Activated effector memory CD4-positive, alpha-beta T cell treated with anti-CD3 and anti-CD28 coated beads, Interleukin-2, amount 50 U/mL, for 16 hours (primary cell): ENCODE measurements at regions not wholly inside any gene's neighbourhood (a gene's known extent, or its start where the extent isn't known, plus 50 kb on each side); places are given as distances from the start of the nearest gene placed in this dataset.

Experiments used
- DNase-seq: peaks from one replicate; pipeline ENCODE4 v3.0.0-alpha.2; 2020

DNA sequence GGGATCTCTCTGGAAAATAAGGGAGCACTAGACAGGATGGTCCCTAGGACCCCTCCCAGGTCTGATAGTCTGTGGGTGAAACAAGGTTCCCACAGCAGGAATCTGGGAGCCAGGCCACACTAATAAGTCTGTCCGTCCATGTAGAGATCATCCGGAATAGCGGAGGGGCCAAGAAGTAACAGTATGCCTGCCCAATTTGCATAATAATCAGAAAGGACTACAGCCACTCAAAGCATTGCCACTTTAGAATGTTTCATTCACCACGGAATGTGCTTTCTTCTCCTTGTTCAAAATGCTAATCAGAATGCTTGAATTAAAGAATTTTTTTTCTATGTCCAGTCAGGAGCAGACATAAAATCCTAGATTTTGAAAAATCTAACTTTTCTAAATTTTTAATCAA is 254.9 kb downstream of the ACTL7B start:
- DNase-seq: no peak

DNA sequence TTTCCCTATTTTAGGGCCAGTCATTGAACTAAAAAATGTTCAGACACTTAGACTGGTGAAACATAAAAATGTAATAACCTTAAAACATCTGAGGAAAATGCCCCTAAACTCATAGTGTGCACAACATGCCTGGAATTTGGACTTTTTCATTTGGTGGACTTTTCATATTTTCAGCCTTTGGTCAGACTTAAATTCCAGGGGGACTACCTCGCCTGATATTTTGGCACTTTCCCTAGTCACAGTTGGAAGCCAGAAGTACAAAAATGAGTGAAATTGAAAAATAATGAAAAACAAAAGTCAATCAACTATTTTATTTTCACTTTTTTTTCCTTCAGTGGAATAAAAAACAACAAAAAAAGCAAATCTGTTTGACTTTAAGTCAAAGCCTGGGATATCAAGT is 256.2 kb downstream of the ACTL7B start:
- DNase-seq: no peak

DNA sequence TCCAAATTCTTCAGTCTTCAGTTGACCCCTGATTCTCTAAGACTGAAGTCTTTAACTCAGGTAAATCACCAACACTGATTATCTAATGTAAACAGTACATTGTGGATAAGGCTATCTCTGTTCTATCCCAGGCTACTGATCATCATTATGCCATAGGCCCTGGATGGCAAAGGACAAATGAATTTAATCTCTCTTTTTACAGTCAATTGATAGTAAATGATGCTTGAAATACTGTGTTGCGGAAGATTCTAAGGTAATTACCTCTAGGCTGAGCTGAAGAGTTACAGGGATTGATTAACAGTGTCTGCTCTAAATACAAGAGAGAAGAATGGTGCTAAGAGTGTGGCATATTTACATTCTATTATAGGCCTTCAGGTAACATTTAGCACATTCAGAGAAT is 264.7 kb downstream of the ACTL7B start:
- no peak for DNase-seq

DNA sequence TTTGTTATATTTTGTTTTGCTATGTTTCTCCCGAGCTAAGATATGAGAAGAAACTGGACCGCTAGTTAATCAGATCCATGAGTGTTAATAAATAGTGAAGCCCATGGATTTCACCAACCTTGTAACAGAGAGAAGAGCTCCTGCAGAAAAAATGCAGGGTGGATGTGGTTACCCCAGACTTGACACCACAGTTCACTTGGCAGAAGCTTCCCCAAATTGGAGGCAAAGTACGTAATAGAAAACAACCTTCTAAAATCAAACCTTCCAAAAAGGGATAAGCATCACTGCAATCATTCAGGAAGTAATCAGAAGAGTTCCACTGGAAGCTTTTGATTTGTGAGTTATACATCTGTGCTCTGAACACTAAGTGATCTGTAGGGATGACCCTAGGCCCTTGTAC is 267.5 kb downstream of the ACTL7B start:
- DNase-seq: no peak

DNA sequence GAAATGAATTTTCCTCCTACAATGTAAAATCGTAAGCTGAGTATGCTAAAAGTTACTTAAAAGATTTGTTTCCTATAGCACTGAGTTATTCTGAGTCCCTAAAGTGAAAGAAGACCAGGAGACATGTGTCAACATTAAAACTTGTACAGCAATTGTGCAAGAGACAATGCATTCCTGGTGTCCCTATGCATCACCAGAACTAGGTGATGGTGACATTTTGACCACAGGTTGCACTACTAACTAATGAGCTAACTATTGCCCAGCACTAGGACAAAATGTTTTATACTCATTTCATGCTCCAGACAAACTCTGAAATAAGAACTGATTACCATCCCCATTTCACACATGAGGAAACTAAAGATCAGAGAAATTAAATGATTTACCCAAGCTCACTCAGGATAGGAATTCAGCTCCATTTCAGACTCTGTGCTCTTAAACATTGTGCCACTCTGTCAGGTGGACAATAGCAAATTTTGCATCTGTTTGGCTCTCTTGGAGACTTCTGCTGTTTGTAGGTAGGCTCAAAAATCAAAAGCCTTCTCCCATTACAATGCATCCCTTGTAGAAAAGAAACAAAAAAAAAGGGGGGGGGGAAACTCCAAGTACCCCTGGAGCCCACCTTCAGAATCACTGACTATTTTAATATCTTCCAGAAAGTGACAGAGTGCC is 269.2 kb downstream of the ACTL7B start:
- no peak for DNase-seq

DNA sequence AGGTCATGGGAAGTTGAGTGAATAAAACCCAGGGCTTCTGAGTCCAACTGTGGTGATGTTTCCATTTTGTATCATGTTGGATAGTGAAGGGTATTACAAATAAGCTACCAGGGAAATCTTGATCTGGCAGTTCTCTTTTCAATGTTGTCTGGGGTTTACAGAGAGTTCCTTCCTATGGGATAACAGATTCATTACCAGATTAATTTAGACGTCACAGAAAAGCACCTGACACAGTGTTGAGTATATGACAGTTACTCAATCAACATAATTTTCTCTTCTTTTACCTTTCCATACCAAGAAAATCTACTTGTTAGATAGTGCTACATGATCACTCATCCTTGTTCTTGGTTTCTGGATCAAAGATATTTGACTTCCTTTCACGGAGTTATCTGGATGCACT is 270.9 kb downstream of the ACTL7B start:
- no peak for DNase-seq

DNA sequence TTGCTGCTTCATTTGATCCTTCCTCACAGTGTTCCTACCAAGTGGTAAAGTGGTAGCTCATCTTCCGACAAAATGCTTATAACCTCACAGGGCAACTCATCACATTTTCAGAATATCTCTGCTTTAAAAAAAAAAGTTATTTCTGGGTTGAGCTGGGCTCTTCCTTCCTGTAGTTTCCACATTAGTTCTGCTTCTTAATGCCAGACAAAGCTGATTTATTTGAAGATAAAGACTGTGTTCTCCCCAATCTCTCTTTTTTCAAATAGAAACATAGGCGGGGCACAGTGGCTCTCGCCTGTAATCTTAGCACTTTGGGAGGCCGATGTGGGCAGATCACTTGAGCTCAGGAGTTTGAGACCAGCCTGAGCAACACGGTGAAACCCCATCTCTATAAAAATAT is 273.1 kb downstream of the ACTL7B start:
- DNase-seq: no peak

DNA sequence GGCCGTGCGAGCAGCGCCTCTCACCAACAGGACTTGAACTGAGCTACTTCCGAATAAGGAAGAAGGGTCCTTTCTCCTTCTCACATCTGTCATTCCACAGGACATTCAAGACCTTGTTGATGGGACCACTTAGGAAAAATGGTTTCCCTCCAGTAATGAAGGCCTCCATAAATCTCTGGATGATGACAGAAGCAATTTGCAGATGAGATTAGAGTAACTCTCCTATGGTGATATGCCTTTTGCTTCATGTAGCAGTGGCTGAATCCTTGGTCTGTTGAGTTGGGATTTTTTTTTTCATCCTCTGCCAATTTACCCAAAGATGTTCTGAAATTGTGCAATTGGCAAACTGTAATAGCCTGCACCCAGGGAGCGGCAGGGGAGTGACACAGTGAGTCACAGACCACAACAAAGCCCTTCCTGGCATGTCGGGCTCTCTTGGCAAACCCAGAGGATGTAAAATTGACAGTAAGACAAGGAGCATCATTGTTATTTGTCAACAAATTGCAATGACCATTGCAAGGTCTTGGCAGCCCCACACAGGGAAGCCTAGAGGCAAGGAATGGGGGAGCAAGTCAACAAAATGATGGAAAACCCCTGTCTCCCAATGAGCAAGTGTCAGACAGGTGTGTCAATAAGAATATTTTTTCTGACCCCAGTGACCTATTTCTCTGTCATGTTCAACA is 275.9 kb downstream of the ACTL7B start:
- DNase-seq: no peak

DNA sequence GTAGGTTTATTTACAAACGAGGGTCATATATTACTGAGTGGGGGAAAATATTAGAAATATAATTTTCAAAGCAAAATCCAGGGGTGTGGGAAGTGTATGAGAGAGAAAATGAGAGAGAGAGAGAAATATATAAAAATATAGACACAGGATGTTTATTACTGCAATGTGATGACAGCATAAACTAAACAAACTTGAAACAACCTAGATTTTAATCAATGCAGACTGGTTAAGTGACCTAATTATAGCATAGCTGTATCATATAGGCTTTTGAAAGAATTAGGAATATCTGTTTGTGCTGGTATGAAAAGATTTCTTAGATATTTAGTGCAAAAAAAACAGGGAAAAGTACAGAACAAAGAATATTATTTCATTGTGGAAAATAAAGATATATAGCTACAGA is 280.5 kb downstream of the ACTL7B start:
- no peak for DNase-seq

DNA sequence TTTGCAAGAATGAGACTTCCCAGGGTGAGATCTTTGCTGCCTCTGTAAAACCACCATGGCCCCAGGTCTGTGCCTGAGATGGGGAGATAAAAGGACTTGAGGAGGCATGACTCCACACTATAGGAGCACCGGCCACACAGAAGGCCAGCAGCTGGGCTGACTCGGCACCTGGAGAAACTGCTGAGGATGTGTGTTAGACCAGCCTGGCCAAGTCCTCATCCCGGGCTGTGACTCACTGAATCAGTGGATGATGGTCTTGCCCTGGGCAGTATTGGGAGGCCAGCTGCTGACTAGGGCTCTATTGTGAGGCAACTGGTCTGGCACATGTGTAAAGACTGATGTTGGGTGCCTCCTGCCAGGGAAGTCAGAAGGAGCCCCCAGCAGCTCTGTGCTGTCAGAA is 286.2 kb downstream of the ACTL7B start:
- DNase-seq: no peak

DNA sequence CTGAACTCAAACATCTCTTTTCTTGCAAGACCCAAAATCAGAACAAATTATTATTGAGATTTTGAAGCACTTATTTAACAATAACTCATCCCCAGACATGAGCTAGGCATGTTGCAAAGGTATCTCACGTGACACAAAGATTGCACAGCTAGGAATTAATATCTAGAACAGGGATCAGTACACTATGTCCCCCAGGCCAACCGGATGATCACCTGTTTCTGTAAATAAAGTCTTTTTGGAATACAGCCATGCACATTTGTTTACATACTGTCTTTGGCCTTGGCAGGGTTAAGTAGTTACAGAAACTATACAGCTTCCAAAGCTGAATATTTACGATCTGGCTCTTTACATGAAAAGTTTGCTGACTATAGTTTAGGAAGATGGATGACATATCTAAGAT is 287.7 kb downstream of the ACTL7B start:
- DNase-seq: no peak

DNA sequence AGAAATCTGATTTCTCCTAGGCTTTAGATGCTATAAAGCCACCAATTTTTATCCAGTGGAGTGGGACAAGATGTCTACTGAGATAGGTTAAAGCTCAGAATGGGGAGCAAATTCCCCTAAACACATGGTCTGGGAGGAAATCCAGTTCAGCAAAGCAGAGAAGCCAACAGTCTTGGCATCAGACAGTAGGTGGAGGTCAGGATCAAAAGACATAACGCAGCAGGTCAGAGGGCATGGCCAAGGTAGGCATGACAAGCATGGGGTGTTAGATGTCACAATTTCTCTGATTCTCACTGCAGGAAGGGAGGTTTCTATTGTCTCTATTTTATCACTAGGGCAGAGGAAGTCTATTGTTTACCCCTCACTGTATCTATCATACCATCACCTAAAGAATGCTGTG is 288.2 kb downstream of the ACTL7B start:
- no peak for DNase-seq

DNA sequence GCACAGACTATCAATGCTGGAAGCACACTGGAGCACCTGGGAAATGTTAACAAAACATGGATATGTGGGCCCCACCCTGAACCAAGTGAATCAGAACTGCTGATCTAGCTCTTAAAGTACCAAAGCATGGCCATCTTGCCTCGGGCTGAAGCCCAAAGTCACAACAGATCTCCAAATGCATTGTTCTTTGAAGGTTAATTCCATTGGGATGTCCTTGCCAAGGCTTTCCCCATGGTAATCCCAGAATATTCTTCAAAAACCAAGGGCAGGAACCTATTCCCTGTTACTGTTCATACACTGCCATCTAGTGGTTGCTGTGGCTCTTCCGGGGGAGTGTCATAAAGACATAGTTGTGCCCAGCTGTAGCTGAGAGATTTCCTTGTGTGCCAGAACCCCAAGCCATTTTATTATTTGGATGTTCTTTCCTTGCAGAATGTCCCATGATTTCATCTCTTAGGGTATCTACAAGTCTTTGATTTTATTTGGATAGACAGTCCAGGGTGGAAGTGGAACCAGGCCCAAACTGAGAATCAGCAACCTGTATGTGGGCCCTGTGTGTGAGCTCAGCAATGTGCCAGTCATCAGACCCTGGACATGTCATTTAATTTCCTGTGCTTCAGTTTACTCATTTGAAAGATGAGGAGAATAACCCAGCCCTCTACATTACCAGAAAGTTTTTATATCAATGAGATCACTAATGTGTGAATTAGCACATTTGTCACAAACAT is 290.0 kb downstream of the ACTL7B start:
- no peak for DNase-seq

DNA sequence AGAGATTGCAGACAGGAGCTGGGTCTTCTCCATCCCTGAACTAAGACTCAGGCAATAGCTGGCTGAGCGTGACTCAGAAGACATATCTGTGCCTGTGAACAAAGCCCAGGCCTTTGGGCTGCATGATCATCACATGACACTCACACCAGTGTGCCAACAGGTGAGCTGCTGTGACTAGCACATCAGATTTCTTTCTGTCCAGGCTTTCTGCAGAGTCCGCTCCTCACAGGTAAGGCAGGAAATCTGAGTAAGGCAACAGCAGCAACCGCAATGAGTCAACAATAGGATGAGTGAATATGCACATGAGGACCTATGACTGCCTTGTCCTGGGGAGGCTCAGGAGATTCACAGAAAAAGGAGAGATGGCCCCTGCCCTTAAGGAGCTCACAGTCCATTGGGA is 293.6 kb downstream of the ACTL7B start:
- no peak for DNase-seq

DNA sequence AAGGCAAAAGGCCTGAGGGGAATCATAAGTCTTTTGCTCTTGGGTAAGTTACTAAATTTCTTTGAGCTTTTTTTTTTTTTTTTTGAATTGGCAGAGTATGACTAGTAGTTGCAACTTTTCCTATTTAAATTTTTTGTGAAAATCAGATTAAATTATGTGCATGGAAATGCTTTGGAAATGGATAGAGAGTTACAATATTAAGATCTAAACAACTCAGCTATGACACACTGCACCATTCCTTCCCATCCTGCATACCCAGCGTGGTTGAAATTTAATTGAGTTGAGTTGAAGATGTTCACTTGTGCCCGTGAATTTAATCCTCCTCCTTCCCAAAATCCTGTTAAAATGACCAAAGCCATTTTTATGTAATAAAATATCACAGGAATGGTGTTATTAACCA is 296.4 kb downstream of the ACTL7B start:
- DNase-seq: no peak

DNA sequence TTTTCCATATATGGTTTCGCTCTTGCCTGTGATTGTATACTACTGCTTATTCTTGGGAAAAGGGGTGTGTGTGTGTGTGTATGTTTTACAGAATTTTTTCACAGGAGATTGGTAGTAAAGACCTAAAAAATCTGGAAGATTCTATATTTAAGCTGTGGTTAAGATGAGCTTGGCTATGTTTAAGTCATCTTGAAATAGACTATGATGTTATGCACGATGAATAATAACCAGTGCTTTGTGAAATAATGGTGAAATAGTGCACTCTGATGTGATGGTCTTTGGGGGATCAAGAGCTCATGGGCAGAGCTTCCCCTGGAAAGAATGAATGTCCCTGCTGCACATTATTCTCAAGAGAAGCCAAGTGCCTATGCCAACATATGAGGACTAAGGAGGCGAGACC is 301.0 kb downstream of the ACTL7B start:
- DNase-seq: no peak

DNA sequence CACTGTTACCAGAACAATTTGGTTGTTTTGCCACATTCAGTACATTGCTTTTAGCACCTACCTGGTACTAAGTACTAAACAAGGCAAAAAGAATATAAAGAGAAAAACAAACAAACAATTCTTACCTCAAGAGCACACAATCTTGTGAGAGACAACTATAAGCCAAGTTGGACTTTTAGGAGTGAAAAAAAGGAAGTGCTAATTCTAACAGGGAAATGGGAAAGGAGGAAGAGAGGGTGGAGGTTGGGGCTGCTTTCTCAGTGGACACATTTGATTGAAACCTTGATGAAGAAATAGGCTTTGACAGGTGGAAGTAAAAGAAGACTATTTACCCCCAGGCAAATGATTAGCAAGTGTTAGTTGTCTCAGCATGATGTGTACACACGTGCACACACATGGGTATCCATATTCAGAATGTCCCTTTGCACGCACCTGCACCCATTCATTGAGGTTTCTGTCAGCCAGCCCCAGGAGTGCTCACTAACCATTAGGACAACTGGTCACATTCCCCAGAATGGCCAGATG is 302.6 kb downstream of the ACTL7B start:
- DNase-seq: no peak

DNA sequence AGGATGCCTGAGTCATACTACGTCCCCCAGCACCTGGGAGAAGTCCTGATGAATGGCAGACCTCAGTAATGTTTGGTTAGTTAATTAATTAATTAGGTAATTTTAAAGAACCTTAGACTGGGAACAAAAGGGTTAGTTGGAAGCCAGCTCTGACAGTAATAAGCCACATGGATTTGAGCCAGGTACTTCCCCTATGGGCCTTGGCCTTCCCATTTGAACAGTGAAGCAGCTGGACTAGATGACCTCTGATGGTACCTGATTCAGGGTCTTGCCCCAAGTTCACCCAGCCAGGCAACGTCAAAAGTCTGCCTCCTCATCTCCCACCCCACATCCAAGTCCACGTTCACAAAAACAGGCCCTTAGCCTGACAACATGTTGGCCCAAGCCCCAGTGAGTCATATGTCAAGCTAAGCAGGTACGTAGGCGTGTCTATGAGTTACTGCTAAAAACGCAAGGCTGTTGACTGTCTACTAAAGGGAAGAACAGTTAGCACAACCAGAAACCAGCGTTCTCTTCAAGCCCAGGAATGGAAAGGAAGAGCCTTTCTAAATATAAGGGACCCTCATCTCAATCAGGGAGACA is 303.2 kb downstream of the ACTL7B start:
- no peak for DNase-seq

DNA sequence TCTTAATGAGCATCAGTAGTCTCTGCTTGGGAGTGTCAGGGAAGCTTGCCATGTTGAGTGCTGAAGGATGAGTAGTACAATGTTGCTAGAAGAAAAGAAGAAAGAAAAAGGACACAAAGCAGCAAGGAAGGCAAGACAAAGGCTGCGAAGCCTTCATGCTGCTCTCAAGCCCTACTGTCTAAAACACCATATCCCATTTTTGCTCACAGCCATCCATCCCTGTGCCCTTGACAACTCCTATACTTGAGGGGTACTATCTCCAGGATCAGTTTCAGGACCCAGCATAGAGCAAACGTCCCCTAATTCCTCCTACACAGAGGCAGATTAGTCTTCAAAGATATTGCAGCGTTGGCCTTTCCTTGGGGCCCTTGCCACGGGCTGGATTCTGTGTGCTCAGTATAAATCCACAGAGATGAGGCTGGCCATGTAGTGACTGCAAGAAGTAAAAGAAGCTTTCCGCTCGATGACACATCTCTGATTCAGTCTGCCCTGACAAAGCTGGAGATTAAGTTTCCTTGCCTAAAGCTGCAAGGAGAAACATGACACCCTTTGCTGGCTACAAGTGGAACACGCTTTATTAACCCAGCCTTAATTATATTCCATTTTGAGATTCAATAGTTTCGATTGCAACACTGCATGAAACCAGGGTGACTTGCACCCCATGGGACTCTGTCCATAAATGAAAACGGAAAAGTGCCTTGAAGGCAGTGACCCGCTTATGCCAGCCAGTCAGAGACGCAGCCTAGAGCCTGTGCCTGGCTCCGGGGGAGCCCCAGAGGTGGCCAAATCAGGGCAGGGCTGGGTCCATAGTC is 304.6 kb downstream of the ACTL7B start:
- no peak for DNase-seq

DNA sequence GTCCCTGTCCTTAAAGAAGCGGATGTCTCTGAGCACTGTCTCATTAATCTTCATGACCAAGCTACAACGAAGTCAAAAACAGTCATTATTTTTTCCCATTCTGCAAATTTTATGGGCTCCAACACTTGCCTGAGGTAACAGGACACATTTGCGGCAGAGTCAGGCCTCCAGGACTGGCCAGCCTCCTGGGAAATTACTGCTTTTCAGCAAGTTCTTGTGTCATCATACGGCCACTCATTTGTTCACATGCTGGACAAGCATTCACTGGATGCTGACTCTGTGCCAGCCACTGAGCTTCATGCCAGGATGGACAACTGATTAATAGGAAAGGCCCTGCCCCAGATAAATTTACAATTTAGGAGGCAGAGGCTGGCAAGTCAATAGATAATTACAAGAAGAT is 305.7 kb downstream of the ACTL7B start:
- DNase-seq: no peak

DNA sequence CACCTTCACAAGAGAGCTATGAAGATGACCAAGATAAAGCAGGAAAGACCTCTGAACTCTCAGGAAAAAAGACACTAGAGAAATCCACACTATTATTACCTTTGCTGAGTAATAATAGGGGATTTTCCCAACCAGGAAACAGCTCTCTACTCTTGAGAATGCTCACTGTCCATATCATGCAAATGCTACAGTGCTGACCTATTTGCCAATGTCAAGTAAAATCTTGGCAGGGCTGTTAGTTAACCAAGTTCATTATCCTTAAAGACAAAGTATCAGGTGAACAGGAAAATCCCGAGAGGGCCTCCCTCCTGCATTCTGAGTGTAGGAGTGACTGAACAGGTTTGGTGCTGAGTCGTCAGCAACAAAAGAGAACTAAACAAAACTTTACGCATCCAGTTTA is 306.6 kb downstream of the ACTL7B start:
- DNase-seq: no peak

DNA sequence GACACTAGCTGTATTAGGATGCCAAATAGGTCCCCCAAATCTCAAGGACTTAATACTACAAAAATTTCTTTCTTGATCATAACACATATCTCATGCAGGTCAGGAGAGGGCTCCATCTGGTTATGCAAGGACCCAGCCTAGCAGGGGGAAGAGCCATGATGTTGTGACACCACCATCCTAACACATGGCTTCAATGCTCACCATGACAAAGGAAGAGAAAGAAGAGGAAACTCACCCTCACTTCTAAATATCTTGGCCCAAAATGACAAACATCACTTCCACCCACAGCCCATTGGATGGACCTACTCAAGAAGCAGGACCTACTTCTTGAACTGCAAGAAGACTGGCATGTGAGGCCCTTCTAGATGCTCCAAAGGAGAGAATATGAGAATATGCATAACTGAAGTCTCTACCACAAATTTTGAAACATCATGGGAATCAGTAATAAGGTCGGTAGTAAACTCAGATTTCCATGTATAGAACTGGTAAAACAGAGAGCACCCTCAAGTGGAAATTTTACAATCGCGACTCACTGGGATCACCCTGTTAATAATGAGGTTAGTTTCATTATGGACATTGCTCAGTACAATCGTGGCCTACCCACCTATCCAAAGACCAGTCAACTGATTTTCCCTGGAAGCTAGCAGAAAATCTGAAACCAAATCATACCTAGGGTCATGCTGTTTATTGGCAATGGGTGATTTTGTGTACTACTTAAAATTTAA is 308.2 kb downstream of the ACTL7B start:
- DNase-seq: no peak
